ENCODE measurements at regions not wholly inside any gene's neighbourhood (a gene's known extent, or its start where the extent isn't known, plus 50 kb on each side); places are given as distances from the start of the nearest gene placed in this dataset.

DNA sequence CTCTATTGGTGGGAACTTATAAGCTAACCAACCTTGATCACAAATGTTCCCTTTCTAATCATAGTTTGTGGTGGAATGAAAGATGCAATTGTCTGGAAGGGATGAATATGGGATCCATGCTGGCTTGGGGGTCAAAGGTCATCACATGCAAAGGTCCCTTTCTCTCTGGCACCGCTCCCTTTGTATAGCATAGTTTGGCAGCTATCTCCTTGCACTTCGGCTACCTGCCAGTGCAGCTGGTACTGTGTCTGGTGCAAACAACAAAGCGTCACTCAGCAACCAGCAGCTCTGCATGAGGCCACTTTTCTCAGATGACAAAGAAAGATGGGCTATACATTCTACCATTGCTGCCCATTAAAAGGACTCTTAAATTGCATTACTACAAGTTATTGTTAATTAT lies 188.2 kb upstream of the NFIA start (continued):
- TF ChIP-seq, protein P1, sequence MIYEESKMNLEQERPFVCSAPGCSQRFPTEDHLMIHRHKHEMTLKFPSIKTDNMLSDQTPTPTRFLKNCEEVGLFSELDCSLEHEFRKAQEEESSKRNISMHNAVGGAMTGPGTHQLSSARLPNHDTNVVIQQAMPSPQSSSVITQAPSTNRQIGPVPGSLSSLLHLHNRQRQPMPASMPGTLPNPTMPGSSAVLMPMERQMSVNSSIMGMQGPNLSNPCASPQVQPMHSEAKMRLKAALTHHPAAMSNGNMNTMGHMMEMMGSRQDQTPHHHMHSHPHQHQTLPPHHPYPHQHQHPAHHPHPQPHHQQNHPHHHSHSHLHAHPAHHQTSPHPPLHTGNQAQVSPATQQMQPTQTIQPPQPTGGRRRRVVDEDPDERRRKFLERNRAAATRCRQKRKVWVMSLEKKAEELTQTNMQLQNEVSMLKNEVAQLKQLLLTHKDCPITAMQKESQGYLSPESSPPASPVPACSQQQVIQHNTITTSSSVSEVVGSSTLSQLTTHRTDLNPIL (CRISPR knock-in tag; IDR thresholded peaks at IDR 0.05; ENCODE audit: low read depth): no peak

DNA sequence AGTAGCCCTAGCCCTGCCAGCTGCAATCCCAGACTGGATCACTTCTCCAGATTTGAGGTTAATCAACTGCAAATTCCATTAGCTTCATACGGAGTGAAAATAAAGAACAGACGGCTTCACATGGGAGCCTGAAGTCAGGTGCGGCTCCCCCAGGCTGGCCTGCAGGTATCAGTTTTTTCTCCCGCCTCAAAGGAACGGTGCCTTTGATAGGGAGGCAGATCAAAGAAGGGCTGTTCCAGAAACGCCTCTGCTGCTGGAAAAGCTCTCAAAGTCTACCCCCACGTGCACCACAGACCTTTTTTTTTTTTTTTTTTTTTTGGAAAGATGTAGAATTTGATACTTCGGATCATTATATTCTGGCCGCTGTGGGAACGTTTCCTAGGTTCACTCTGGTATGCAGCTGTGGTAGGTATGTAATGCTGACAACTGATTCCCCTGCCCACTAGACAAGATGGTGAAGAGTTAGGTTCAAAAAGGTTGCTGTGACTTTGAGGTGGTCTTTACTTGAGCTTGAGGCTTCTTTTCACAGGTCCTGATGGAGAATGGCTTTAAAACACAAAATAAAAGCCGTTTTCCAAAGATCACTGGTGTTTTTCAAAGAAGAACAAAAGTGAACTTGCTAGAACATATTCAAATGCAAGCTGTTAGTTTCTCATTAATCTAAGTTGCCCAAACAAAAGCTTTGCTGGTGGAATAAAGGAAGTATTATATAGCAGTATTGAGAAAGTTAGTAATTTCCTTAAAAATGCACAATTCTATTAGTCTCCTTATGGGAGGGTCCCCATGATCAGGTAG lies 189.0 kb upstream of the NFIA start:
- TF ChIP-seq TCF4 (CRISPR knock-in tag; IDR thresholded peaks at IDR 0.05; ENCODE audit: borderline replicate concordance): 0 out of 2 replicates have a peak, but pooled peaks have one; percentile 17
- TF ChIP-seq, protein P1 (CRISPR knock-in tag; IDR thresholded peaks at IDR 0.05; ENCODE audit: low read depth): no peak
- no peak for ATAC-seq

DNA sequence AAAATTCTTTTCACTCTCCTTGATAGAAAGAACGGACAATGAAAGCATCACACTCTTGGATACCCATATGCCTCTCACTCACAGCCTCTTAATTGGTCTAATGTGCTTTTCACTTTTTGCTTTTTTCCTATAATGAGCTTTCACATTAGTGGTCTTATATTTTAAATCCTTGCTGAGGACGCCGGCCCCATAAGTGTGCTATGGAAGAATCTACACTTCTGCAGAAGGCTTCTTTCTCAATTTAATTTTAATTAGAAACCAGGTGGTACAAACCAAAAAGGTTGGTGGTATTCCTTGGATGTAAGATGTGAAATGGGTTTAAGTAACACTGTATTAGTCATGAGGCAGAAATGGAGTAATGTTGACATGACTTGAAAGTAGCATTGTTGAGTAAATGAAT lies 190.6 kb upstream of the NFIA start:
- TF ChIP-seq BACH2 (CRISPR knock-in tag; IDR thresholded peaks at IDR 0.05; ENCODE audit: borderline replicate concordance) (no peak), ZNF8 (CRISPR knock-in tag; IDR thresholded peaks at IDR 0.05) (no peak), ZC3H10 (CRISPR knock-in tag; IDR thresholded peaks at IDR 0.05) (no peak), TCF4 (CRISPR knock-in tag; IDR thresholded peaks at IDR 0.05; ENCODE audit: borderline replicate concordance) (no peak), CSDC2 (CRISPR knock-in tag; IDR thresholded peaks at IDR 0.05) (no peak), ISL1 (CRISPR knock-in tag; IDR thresholded peaks at IDR 0.05) (no peak), RARB (CRISPR knock-in tag; IDR thresholded peaks at IDR 0.05) (no peak), ZFP3 (CRISPR knock-in tag; IDR thresholded peaks at IDR 0.05) (no peak), ZNF565 (CRISPR knock-in tag; conservative IDR thresholded peaks at IDR 0.05; ENCODE audit: low read depth) (no peak), OSR1 (CRISPR knock-in tag; IDR thresholded peaks at IDR 0.05) (no peak), ZNF70 (CRISPR knock-in tag; IDR thresholded peaks at IDR 0.05) (no peak), TOX (CRISPR knock-in tag; IDR thresholded peaks at IDR 0.05; ENCODE audit: borderline replicate concordance) (no peak)
- TF ChIP-seq, protein P1 (CRISPR knock-in tag; IDR thresholded peaks at IDR 0.05; ENCODE audit: low read depth): no peak
- TF ChIP-seq, protein P2, sequence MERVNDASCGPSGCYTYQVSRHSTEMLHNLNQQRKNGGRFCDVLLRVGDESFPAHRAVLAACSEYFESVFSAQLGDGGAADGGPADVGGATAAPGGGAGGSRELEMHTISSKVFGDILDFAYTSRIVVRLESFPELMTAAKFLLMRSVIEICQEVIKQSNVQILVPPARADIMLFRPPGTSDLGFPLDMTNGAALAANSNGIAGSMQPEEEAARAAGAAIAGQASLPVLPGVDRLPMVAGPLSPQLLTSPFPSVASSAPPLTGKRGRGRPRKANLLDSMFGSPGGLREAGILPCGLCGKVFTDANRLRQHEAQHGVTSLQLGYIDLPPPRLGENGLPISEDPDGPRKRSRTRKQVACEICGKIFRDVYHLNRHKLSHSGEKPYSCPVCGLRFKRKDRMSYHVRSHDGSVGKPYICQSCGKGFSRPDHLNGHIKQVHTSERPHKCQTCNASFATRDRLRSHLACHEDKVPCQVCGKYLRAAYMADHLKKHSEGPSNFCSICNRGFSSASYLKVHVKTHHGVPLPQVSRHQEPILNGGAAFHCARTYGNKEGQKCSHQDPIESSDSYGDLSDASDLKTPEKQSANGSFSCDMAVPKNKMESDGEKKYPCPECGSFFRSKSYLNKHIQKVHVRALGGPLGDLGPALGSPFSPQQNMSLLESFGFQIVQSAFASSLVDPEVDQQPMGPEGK (CRISPR knock-in tag; IDR thresholded peaks at IDR 0.05; ENCODE audit: borderline replicate concordance): no peak
- no peak for ATAC-seq

DNA sequence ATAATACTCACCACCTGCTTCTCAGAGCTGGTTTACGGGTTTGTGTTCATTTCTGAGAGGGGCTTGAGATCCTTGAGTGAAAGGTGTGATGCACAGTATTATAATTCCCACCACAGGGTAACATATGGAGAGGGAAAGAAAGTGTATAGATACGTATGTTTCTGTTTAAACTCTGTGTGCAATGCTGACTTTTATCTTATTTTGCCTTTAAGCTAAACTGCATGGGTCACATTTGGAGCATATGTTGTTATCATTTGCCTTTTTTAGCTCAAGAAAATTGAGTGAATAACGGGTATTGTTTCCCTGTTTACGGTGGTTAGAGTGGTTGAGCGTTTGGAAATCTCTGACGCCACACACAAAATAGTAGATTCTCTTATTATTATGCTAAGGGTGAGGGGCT lies 191.1 kb upstream of the NFIA start:
- TF ChIP-seq TCF4 (CRISPR knock-in tag; IDR thresholded peaks at IDR 0.05; ENCODE audit: borderline replicate concordance) (no peak; the same call in 1 of the 2 replicates), ZFP3 (CRISPR knock-in tag; IDR thresholded peaks at IDR 0.05) (no peak)
- no peak for ATAC-seq

DNA sequence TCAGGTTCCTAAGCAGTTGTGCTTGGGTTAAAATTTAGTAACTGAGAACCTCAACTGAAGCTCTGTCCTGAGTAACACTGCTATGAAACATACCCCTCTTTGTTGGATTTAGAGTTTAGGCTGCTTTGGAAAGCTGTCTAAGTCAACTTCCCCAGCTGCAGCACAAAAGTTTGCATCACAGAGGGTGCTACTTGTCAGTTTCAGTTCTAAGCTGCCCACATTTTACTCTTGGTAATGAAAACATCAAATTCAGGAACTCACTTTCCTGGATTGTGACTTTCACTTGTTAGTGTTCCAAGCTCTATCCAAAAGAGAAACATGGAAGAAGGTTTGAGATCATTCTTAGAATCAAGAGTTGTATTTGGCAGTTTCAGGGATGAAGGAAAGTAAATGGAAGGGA lies 191.7 kb upstream of the NFIA start:
- TF ChIP-seq SNAI2 (CRISPR knock-in tag; IDR thresholded peaks at IDR 0.05): no peak
- no peak for TF ChIP-seq ZNF8 (CRISPR knock-in tag; IDR thresholded peaks at IDR 0.05)
- TF ChIP-seq GLIS3 (CRISPR knock-in tag; IDR thresholded peaks at IDR 0.05): no peak
- ATAC-seq: no peak

DNA sequence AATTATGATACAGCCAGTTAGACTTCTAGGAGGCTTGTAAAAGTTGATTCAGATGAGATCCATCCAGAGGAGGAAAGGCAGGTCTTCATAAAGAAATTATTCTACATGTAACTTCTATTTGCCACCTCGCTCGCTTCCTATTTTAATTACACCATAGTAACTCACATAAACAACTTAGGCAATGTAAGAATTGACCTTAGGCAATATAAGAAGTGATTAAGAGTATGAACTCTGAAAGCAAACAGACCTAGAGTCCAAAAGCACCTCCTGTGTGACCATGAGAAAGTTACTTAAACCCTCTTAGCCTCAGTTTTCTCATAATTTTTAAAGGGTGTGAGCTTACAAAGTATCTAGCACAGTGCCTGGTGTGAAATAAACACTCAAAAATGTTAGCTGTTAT lies 192.7 kb upstream of the NFIA start:
- no peak for ATAC-seq
- TF ChIP-seq, protein P3, sequence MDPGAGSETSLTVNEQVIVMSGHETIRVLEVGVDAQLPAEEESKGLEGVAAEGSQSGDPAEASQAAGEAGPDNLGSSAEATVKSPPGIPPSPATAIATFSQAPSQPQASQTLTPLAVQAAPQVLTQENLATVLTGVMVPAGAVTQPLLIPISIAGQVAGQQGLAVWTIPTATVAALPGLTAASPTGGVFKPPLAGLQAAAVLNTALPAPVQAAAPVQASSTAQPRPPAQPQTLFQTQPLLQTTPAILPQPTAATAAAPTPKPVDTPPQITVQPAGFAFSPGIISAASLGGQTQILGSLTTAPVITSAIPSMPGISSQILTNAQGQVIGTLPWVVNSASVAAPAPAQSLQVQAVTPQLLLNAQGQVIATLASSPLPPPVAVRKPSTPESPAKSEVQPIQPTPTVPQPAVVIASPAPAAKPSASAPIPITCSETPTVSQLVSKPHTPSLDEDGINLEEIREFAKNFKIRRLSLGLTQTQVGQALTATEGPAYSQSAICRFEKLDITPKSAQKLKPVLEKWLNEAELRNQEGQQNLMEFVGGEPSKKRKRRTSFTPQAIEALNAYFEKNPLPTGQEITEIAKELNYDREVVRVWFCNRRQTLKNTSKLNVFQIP (CRISPR knock-in tag; IDR thresholded peaks at IDR 0.05; ENCODE audit: borderline replicate concordance, low read depth): no peak
- TF ChIP-seq ESRRG (CRISPR knock-in tag; IDR thresholded peaks at IDR 0.05): no peak
- no peak for TF ChIP-seq ZNF8 (CRISPR knock-in tag; IDR thresholded peaks at IDR 0.05)
- TF ChIP-seq OSR1 (CRISPR knock-in tag; IDR thresholded peaks at IDR 0.05): no peak
